Lower leg skin (tissue), 3 donors: ENCODE measurements at regions not wholly inside any gene's neighbourhood (a gene's known extent, or its start where the extent isn't known, plus 50 kb on each side); places are given as distances from the start of the nearest gene placed in this dataset.

Experiments
- POLR2A ChIP-seq, 2 donors: fragments of 450-650 bp; IDR thresholded peaks; one replicate each; pipeline ENCODE4 v1.6.1; 2016 to 2017; ENCODE audit warnings: antibody characterized with exemption in 2 of 2, mild to moderate bottlenecking in 1 of 2, moderate library complexity in 1 of 2
- TF ChIP-seq, protein P1 (sequence below), 3 donors: fragments of 450-650 bp; IDR thresholded peaks; one replicate each; pipeline ENCODE4 v1.5.1; 2016; ENCODE audit warnings: antibody characterized with exemption in 3 of 3, mild to moderate bottlenecking in 3 of 3, moderate library complexity in 2 of 3

DNA sequence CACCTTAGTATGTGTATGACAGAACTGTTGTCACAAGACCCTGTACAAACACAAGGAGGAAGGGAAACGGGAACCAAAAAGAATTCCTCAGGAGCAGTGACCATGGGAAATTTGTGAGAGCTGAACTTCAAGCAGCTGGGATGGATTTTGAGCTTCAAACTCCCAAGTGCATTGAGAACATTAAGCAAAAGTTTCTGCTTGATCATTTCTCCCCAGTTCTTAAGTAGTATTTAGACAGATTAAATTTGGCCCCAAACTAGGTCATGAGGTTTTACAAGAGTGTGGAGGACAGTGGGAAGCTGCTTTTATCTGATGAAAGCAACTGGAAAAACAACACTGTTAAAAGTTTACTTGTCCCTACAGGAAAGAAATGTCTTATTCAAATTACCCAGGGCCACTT lies 206.0 kb upstream of the DCN start:
- TF ChIP-seq, protein P1, sequence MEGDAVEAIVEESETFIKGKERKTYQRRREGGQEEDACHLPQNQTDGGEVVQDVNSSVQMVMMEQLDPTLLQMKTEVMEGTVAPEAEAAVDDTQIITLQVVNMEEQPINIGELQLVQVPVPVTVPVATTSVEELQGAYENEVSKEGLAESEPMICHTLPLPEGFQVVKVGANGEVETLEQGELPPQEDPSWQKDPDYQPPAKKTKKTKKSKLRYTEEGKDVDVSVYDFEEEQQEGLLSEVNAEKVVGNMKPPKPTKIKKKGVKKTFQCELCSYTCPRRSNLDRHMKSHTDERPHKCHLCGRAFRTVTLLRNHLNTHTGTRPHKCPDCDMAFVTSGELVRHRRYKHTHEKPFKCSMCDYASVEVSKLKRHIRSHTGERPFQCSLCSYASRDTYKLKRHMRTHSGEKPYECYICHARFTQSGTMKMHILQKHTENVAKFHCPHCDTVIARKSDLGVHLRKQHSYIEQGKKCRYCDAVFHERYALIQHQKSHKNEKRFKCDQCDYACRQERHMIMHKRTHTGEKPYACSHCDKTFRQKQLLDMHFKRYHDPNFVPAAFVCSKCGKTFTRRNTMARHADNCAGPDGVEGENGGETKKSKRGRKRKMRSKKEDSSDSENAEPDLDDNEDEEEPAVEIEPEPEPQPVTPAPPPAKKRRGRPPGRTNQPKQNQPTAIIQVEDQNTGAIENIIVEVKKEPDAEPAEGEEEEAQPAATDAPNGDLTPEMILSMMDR (IDR thresholded peaks at IDR 0.05), result no peak
- no peak for TF ChIP-seq POLR2A (IDR thresholded peaks at IDR 0.05)
